Natural killer cell (primary cell): ENCODE measurements at regions not wholly inside any gene's neighbourhood (a gene's known extent, or its start where the extent isn't known, plus 50 kb on each side); places are given as distances from the start of the nearest gene placed in this dataset.

ENCODE experiments used
- ATAC-seq, 3 donors: fragments of 150-1000 bp in 2 of 3; fragments of 200-7000 bp in 1 of 3; cut with Tn5 transposase; 1 replicate in 1 of 3; 2 replicates in 2 of 3; pipeline ENCODE4 v1.10.0; 2021; ENCODE audit warnings: mild to moderate bottlenecking in 2 of 3, moderate library complexity in 2 of 3
- DNase-seq, 2 donors: peaks; one replicate each; pipeline versions ENCODE4 v3.0.0 to v3.0.0-alpha.2; 2013 to 2021; ENCODE audit warnings: mixed read lengths in 1 of 2
- H3K27ac ChIP-seq: one replicate; pipeline ENCODE4 v1.5.1; 2013; ENCODE audit warnings: mild to moderate bottlenecking, low read length
- H3K27me3 ChIP-seq: one replicate; pipeline ENCODE4 v1.6.1; 2013; ENCODE audit warnings: low read length; ENCODE audit not compliant: control insufficient read depth, insufficient read depth
- H3K36me3 ChIP-seq: one replicate; pipeline ENCODE4 v1.6.1; 2013; ENCODE audit warnings: low read length; ENCODE audit not compliant: control insufficient read depth, insufficient read depth
- H3K4me1 ChIP-seq: one replicate; pipeline ENCODE4 v1.6.1; 2013; ENCODE audit warnings: low read length; ENCODE audit not compliant: control insufficient read depth, insufficient read depth
- H3K4me3 ChIP-seq: one replicate; pipeline ENCODE4 v1.5.1; 2013; ENCODE audit warnings: low read length
- H3K9me3 ChIP-seq: one replicate; pipeline ENCODE4 v1.6.1; 2013; ENCODE audit warnings: low read length; ENCODE audit not compliant: control insufficient read depth, insufficient read depth
- H3K27ac Mint-ChIP-seq, 2 donors: one replicate each; pipeline ENCODE4 v1.8.0; 2022; ENCODE audit warnings: mild to moderate bottlenecking in 2 of 2, mixed read lengths in 2 of 2, moderate library complexity in 1 of 2
- H3K27me3 Mint-ChIP-seq, 2 donors: one replicate each; pipeline ENCODE4 v1.8.0; 2022; ENCODE audit warnings: low read depth in 2 of 2, mixed read lengths in 2 of 2
- H3K36me3 Mint-ChIP-seq: one replicate; pipeline ENCODE4 v1.8.0; 2022; ENCODE audit warnings: mixed read lengths
- H3K4me1 Mint-ChIP-seq, 2 donors: one replicate each; pipeline ENCODE4 v1.8.0; 2022; ENCODE audit warnings: mixed read lengths in 2 of 2
- H3K4me3 Mint-ChIP-seq: one replicate; pipeline ENCODE4 v1.8.0; 2022; ENCODE audit warnings: mild to moderate bottlenecking, moderate library complexity, mixed read lengths
- H3K9me3 Mint-ChIP-seq, 2 donors: one replicate each; pipeline ENCODE4 v1.8.0; 2022; ENCODE audit warnings: mixed read lengths in 2 of 2
- WGBS: methylation state at CpG from one replicate; pipeline ENCODE4 v1.1.7; 2013; ENCODE audit warnings: missing lambda C conversion rate; ENCODE audit not compliant: insufficient coverage; 5-methylcytosine and 5-hydroxymethylcytosine counted together
- intact Hi-C: fragments of 100-400 bp; cut with micrococcal nuclease; formaldehyde crosslinking; loops from one replicate; pipeline ENCODE4 v1.14.2; 2022
- TF ChIP-seq, protein P1 (sequence below): fragments of 200-600 bp; IDR thresholded peaks from one replicate; pipeline ENCODE4 v1.8.0; 2022; ENCODE audit warnings: antibody characterized with exemption

GRCh38 chr3:20583648-20584047, 397.6 kb upstream of the SGO1 start:
- no peaks in the 10 kb centered on the region for H3K36me3 ChIP-seq

GRCh38 chr3:20576228-20576627, 390.2 kb upstream of the SGO1 start:
- 60% methylated on average over 1 of the region's 3 CpGs for WGBS
- no peaks in the 10 kb centered on the region for H3K27me3 Mint-ChIP-seq
- TF ChIP-seq, protein P1, sequence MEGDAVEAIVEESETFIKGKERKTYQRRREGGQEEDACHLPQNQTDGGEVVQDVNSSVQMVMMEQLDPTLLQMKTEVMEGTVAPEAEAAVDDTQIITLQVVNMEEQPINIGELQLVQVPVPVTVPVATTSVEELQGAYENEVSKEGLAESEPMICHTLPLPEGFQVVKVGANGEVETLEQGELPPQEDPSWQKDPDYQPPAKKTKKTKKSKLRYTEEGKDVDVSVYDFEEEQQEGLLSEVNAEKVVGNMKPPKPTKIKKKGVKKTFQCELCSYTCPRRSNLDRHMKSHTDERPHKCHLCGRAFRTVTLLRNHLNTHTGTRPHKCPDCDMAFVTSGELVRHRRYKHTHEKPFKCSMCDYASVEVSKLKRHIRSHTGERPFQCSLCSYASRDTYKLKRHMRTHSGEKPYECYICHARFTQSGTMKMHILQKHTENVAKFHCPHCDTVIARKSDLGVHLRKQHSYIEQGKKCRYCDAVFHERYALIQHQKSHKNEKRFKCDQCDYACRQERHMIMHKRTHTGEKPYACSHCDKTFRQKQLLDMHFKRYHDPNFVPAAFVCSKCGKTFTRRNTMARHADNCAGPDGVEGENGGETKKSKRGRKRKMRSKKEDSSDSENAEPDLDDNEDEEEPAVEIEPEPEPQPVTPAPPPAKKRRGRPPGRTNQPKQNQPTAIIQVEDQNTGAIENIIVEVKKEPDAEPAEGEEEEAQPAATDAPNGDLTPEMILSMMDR: no peak
- Histone ChIP-seq H3K27me3 (no peaks in the 10 kb centered on the region), H3K4me1 (no peaks in the 10 kb centered on the region), H3K27ac (no peak overlapping the region), H3K9me3 (peaks cover 12% of the 10 kb centered on the region), H3K4me3 (no peak overlapping the region), H3K36me3 (no peaks in the 10 kb centered on the region)
- H3K27ac Mint-ChIP-seq: no peak overlapping the region
- H3K9me3 Mint-ChIP-seq: peaks cover 24 to 27% of the 10 kb centered on the region in 2 donors
- intact Hi-C loops: no loop called here
- ATAC-seq (no peak), DNase-seq (no peak)
- H3K36me3 Mint-ChIP-seq: no peaks in the 10 kb centered on the region
- no peaks in the 10 kb centered on the region for H3K4me1 Mint-ChIP-seq
- no peak overlapping the region for H3K4me3 Mint-ChIP-seq

More at GRCh38 chr3:20583648-20584047, 397.6 kb upstream of the SGO1 start:
- no peak overlapping the region for H3K27ac Mint-ChIP-seq
- peaks cover 6% of the 10 kb centered on the region for H3K36me3 Mint-ChIP-seq
- Histone ChIP-seq H3K27me3 (no peaks in the 10 kb centered on the region), H3K4me3 (no peak overlapping the region), H3K4me1 (no peaks in the 10 kb centered on the region), H3K9me3 (no peaks in the 10 kb centered on the region), H3K27ac (no peak overlapping the region)
- H3K9me3 Mint-ChIP-seq: peaks cover 17 to 18% of the 10 kb centered on the region in 2 donors
- intact Hi-C loops: no loop called here
- H3K27me3 Mint-ChIP-seq: no peaks in the 10 kb centered on the region
- H3K4me3 Mint-ChIP-seq: no peak overlapping the region
- no peak for DNase-seq
- no peaks in the 10 kb centered on the region for H3K4me1 Mint-ChIP-seq
- TF ChIP-seq, protein P1: no peak
- no peak for ATAC-seq

DNA sequence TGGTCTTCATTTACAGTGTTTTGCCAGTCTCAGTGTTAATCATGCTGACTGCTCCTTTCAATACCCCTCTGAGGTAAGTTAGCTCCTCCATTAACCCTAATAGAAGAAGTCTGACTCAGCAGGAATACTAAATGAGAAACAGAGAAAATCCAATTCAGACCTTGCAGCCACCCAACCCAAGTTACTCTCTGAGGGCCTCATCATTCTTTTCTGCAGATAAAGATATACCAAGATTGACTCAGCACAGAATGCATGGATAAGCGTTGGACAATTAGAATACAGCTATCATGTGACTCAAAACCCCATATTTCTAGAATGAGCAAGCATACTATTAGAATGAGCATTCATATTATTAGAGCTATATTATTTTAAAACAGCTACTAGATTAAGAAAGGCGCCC, 389.1 kb upstream of the SGO1 start:
- TF ChIP-seq, protein P1: no peak

GRCh38 chr3:20574746-20575145, 388.7 kb upstream of the SGO1 start:
- WGBS: 91% methylated on average over 4 of the region's 4 CpGs
- intact Hi-C loops: no loop called here
- Histone ChIP-seq H3K9me3 (peaks cover 12% of the 10 kb centered on the region), H3K36me3 (no peaks in the 10 kb centered on the region), H3K27me3 (no peaks in the 10 kb centered on the region), H3K27ac (no peak overlapping the region), H3K4me1 (no peaks in the 10 kb centered on the region), H3K4me3 (no peak overlapping the region)
- no peak for DNase-seq
- Mint-ChIP-seq H3K27me3 (no peaks in the 10 kb centered on the region), H3K36me3 (no peaks in the 10 kb centered on the region), H3K27ac (no peak overlapping the region), H3K4me1 (no peaks in the 10 kb centered on the region), H3K4me3 (no peak overlapping the region), H3K9me3 (peaks cover 25 to 30% of the 10 kb centered on the region in 2 donors)
- TF ChIP-seq, protein P1: no peak
- no peak for ATAC-seq

More for the DNA sequence above, 389.1 kb upstream of the SGO1 start:
- no peak overlapping the region for H3K27ac Mint-ChIP-seq
- H3K27me3 ChIP-seq: no peaks in the 10 kb centered on the region
- peaks cover 12% of the 10 kb centered on the region for H3K9me3 ChIP-seq
- intact Hi-C loops: no loop called here
- no peak overlapping the region for H3K27ac ChIP-seq
- H3K27me3 Mint-ChIP-seq: no peaks in the 10 kb centered on the region
- no peaks in the 10 kb centered on the region for H3K36me3 ChIP-seq
- H3K36me3 Mint-ChIP-seq: no peaks in the 10 kb centered on the region
- no peak overlapping the region for H3K4me3 ChIP-seq
- H3K4me1 Mint-ChIP-seq: no peaks in the 10 kb centered on the region
- H3K4me3 Mint-ChIP-seq: no peak overlapping the region
- no peak for DNase-seq
- 80% methylated on average over 1 of the region's 2 CpGs for WGBS
- H3K4me1 ChIP-seq: no peaks in the 10 kb centered on the region
- peaks cover 24 to 30% of the 10 kb centered on the region in 2 donors for H3K9me3 Mint-ChIP-seq
- no peak for ATAC-seq
